ENCODE measurements at regions not wholly inside any gene's neighbourhood (a gene's known extent, or its start where the extent isn't known, plus 50 kb on each side); places are given as distances from the start of the nearest gene placed in this dataset.
"Not testable (repeated sequence)": the region's sequence is repeated elsewhere in the genome, so short reads cannot be mapped to it uniquely, and the experiment has no call there.

- DNase-seq = no peak
Observed at GRCh38 chr2:52343706-52344266, 1311.9 kb upstream of the NRXN1 start.

- no peak for DNase-seq
Observed at GRCh38 chr2:52343010-52343409, 1311.1 kb upstream of the NRXN1 start.

DNA sequence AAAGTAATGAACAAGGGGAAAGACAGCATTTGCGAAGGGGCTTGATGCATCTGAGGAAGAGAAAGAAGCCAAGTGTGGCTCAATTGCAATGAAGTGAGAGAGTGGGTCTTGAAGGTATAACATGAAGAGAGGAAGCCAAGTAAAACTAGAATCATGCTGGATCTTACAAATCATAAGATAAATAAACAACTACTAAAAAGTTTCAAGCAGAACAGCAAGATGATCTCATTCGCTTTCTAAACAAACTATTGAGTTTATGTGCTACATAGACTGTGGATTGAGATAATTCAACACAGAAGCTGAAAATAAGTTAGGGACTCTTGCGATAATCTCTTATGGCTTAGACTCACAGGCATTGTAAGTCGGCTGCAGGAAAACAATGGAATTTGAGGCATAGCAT, 1310.5 kb upstream of the NRXN1 start:
- no peak for DNase-seq

DNA sequence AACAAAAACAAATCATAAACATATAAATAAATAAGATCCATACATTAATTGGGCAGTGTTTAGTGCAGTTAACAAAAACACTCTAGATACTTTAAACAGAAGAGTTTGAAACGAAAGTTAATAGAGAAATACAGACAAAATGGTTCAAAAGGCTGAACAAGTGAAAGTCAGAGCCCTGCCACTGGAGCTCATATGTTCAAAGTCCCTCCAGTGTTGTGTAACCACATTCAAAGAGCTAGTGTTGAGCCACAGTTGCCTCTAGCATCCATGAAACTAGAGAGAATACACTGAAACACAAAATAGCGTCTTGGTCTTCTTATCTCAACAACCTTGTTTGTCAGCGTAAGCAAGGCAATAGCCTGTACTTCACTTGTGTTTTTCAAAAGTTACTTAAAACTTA, 1309.8 kb upstream of the NRXN1 start:
- DNase-seq = no peak

DNA sequence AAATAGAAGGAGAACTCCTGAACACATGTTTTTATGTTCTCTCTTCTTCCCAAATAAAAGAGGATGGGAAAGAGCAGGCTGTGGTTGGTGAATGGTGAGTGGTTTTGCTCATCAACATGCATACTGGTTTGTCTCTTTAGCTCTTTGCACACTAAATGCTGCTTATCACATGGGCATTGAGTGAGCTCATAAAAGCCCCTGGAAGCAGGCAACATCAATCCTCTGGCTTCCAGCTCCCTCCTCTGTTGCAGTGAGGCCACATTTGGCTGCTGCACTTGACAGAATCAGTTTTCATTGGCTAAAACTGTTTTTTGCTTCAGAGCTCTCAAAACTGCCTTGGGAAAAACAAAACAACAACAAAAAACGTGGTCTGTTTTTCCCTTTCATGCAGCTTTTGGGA, 1308.2 kb upstream of the NRXN1 start:
- no peak for DNase-seq

DNA sequence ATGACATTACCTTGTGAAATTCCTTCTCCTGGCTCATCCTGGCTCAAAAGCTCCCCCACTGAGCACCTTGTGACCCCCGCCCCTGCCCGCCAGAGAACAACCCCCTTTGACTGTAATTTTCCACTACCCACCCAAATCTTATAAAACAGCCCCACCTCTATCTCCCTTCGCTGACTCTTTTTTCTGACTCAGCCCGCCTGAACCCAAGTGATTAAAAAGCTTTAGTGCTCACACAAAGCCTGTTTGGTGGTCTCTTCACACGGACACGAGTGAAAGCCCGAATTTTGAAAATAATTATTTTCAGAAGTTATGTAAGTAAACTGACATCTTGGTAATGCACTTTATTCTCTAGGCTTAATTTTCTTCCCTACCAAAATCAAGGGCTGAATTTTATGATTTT, 1305.9 kb upstream of the NRXN1 start:
- DNase-seq = not testable (repeated sequence)

DNA sequence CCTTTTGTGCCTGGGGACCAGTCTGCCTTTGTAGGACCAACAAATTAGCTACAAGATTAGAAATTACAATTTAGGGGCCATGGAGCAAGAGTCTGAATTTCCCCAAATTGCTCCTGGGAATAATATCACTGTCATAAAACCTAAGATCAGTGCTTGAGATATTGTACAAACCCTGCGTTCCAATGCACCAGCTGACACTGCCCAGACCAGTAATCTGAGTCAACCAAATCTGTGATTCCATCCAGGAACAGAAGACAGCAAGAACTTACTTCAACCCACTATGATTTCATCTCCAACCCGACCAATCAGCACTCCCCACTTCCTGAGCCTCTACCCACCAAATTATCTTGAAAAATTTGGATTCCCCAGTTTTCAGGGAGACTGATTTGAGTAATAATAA, 1305.0 kb upstream of the NRXN1 start:
- DNase-seq = no peak

DNA sequence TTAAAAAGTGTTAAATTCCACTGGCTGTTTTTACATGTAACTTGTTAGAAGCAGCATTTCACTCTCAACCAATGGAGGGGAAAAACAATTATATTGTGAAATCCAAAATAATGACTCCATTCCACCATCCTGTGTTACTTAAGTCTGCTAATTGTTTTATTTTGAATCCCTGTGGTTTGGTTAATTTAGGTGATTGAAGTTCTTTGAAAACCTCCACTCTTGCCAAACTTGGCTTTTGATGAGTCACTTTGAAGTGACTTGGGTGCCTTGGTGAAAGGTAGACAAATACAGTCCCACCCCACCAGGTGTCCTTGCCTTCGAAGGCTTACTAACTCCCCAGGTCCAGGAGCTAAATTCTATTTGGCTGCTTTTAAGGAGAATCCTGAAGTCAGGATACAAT, 1303.8 kb upstream of the NRXN1 start:
- no peak for DNase-seq

DNA sequence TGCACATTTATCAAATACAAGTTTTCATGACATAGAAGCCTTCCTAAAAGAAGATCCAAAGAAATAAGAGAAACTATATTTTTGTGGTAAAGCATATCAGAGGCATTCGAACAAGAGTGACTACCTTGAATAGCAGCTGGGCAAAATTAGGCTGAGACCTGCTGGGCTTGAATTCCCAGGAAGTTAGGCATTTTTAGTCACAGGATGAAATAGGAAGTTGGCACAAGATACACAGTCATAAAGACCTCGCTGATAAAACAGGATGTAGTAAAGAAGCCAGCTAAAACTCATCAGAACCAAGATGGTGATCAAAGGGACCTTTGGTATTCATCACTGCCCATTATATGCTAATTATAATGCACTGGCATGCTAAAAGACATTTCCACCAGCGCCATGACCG, 1302.3 kb upstream of the NRXN1 start:
- no peak for DNase-seq

DNA sequence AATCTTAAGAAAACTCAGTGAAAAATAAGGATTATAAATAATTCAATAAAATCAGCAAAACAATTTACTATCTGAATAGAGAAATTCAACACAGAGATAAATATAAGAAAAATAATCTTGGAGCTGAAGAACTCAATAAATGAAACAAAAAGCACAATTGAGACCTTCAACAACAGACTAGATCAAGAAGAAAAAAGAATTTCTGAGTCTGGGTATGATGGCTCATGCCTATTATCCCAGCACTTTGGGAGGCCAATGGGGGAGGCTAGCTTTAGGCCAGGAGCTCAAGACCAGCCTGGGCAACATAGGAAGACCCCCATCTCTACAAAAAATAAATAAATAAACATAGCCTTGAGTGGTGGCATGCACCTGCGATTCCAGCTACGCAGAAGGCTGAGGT, 1295.7 kb upstream of the NRXN1 start:
- no peak for DNase-seq

GRCh38 chr2:52314231-52314630, 1282.3 kb upstream of the NRXN1 start:
- no peak for DNase-seq

DNA sequence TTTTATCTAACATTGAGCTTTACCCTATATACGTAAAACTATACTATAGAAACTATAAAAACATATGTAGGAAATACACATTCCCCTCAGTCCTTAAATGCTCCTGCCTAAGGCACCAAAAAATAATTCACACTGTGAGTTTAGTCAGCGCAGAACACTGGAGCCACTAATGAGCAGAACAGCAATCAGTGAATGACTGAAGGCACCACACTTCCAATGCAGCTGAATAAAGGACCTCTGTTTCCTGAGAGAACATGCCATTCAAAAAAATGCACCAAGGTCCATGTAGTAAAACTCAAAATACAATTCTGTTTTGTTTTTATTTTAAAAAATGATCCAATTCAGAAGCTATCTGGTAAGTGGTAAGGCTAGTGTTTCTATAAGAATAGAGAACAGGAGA, 1280.6 kb upstream of the NRXN1 start:
- no peak for DNase-seq

DNA sequence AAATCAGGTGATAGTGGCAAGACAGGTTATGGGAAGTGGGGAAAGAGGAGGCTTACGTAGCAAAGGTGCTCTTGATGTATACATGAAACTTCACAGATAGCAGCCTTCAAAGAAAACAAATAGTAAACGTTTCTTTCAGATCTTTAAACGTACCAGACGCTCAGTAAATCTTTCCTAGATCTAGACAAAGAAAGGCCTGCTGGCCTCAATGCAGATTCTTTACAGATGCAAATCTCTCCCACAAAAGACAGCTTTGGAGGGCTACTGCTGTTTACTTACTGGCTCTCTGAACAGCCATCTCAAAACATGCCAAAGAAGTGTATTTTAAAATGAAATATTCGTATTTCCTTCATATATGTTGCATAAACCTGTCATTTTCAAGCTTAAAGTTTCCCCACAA, 1279.9 kb upstream of the NRXN1 start:
- DNase-seq = no peak

- DNase-seq = no peak
Observed at GRCh38 chr2:52308156-52308555, 1276.2 kb upstream of the NRXN1 start.

DNA sequence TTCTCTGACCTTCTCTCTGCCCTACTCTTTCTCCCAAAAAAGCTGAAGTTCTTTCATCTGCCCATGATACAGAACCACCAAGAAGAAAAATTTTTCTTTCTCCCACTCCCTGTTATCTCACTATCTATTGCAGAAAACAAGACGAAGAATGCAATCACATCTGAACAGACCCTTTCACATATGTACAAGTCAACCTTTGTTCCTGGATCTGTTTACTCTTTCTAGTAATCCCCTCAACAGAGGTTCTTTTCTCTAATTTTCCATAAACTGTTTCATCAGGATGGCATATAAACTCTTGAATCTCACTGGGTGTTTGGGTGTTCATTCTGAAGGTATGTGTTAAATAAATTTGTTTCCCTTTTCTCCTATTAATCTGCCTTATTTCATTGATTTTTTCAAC, 1262.7 kb upstream of the NRXN1 start:
- no peak for DNase-seq

DNA sequence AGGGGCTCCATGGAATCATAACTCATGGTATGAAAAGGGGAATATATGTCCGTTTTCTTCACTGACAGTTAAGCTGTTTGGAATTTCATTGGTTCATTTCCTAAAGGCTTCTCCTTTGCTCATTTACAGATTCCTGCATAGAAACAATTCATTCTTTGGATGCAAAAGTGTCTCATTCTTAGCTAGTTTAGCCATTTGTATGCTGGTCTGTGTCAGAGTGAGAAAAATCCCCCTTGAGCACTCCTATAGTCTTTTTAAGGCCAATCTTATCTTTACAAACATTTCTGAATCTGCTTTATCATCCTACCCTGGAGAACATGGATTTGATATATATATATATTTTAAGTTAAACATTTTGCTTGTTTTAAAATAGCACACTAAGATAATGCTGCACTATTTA, 1260.9 kb upstream of the NRXN1 start:
- no peak for DNase-seq

GRCh38 chr2:52289741-52290140, 1257.8 kb upstream of the NRXN1 start:
- no peak for DNase-seq

DNA sequence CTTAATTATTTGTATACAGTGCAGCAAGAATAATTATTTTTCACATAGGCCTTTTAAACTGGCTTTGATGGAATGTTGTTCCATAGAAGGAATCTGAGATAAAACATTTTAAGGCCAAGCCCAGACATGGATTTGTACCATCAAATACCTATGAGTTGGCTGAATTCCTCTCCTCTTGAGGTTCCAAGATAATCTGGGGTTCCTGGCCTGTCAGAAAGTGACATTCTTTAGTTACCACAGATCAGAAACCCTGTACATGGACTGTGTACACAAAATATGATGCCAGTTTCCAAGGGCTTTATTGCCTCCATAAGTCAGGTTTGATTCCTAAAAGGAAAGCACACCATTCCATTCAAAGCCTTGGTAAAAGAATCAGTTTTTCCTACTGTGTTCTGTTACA, 1256.7 kb upstream of the NRXN1 start:
- DNase-seq = no peak

DNA sequence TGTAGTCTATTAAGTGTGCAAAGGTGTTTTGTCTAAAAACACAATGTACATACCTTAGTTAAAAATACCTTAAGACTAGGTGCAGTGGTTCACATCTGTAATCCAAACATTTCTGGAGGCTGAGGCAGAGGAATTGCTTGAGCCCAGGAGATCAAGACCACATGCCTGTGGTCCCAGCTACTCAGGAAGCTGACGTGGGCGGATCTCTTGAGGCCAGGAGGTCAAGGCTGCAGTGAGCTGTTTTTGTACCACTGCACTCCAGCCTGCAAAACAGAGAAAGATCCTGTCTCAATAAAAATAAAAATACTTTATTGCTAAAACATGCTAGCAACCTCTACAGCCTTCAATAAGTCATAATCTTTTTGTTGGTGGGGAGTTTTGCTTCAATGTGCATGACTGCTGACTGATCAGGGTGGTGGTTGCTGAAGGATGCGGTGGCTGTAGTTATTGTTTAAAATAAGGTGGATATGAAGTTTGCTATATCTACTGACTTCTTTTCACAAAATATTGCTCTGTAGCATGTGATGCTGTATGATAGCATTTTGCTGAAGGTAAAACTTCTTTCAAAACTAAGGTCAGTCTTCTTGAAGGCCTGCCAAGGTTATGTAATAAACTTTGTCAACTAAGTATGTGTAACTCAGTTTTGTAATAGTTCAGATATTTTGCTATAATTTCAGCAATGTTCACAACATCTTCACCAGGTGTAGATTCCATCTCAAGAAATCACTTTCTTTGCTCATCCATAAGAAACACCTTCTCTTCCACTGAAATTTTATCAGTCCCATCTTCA, 1238.0 kb upstream of the NRXN1 start:
- no peak for DNase-seq

- DNase-seq = no peak
Observed at GRCh38 chr2:52264911-52265310, 1233.0 kb upstream of the NRXN1 start.

- DNase-seq = no peak
Observed at GRCh38 chr2:52264488-52264887, 1232.6 kb upstream of the NRXN1 start.

DNA sequence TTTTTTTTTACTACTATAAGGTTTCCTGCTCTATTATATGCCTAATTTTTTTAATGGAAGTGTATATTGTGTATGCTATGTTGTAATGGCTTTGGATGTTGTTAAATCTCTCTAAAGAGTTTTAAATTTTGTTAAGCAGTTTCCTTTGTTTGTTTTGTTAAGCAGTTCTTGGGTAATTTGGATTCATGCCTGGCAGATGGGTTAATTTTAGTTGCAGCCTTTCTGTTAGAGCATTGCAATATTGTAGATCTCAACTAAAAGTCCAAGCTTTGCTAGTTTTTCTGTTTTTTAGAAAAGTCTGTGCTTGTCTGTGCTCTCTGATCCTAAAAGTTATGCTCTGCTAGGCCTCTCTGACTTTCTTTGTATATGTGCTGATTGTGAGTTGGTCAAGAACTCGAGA, 1229.0 kb upstream of the NRXN1 start:
- DNase-seq = no peak

DNA sequence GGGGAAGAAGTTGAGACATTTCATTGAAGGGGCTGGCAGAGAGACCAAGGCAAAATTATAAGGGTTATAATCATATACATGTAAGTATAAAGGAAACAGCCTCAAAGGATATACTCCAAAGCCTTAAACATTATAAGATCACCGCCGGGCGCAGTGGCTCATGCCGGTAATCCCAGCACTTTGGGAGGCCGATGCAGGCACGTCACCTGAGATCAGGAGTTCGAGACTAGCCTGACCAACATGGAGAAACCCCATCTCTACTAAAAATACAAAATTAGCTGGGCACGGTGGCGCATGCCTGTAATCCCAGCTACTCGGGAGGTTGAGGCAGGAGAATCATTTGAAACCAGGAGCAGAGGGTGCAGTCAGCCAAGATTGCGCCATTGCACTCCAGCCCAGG, 1227.0 kb upstream of the NRXN1 start:
- DNase-seq = not testable (repeated sequence)

DNA sequence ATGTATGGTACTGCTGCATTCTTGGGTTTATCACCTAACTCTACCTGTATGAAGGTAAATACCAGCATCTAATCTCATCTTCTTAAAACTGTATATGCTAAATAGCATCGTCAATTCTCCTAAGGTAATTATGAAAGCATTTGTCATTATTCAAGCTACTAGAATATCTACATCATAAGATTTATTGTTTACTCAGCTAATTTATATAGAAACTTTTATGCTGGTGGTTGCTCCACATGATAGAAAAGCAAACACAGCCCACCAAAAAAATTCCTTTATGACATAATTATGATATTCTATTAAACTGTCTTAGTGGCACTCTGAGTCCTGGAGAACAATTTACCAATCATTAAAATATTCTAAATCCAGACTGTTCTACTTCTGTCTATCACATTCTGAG, 1226.1 kb upstream of the NRXN1 start:
- no peak for DNase-seq

- DNase-seq = no peak
Observed at GRCh38 chr2:52253416-52253980, 1221.6 kb upstream of the NRXN1 start.

All from kidney glomerular epithelial cell (primary cell).